HuH-7 (cell line): ENCODE measurements at regions not wholly inside any gene's neighbourhood (a gene's known extent, or its start where the extent isn't known, plus 50 kb on each side); places are given as distances from the start of the nearest gene placed in this dataset.
"Not testable (repeated sequence)": the region's sequence is repeated elsewhere in the genome, so short reads cannot be mapped to it uniquely, and the experiment has no call there.

Experiments
- DNase-seq: peaks from one replicate; pipeline ENCODE4 v3.0.0; 2011; ENCODE audit warnings: low spot score

- DNase-seq, result no peak
Observed at GRCh38 chr3:20726786-20727185, 540.8 kb upstream of the SGO1 start.

GRCh38 chr3:20724241-20724640, 538.2 kb upstream of the SGO1 start:
- DNase-seq, result no peak

GRCh38 chr3:20716425-20716824, 530.4 kb upstream of the SGO1 start:
- DNase-seq, result not testable (repeated sequence)

- DNase-seq, result no peak
Observed at GRCh38 chr3:20701641-20702040, 515.6 kb upstream of the SGO1 start.

GRCh38 chr3:20700714-20701113, 514.7 kb upstream of the SGO1 start:
- DNase-seq, result no peak

GRCh38 chr3:20698896-20699295, 512.9 kb upstream of the SGO1 start:
- no peak for DNase-seq

GRCh38 chr3:20696388-20697150, 510.6 kb upstream of the SGO1 start:
- no peak for DNase-seq

GRCh38 chr3:20692675-20693074, 506.7 kb upstream of the SGO1 start:
- DNase-seq, result no peak

GRCh38 chr3:20683910-20684309, 497.9 kb upstream of the SGO1 start:
- no peak for DNase-seq

GRCh38 chr3:20682573-20682972, 496.6 kb upstream of the SGO1 start:
- DNase-seq, result no peak

GRCh38 chr3:20680990-20681628, 495.1 kb upstream of the SGO1 start:
- no peak for DNase-seq

- no peak for DNase-seq
Observed at GRCh38 chr3:20673866-20674265, 487.9 kb upstream of the SGO1 start.

- DNase-seq, result no peak
Observed at GRCh38 chr3:20669675-20670074, 483.7 kb upstream of the SGO1 start.

- no peak for DNase-seq
Observed at GRCh38 chr3:20669184-20669583, 483.2 kb upstream of the SGO1 start.

GRCh38 chr3:20668411-20668810, 482.4 kb upstream of the SGO1 start:
- DNase-seq, result peak; percentile 36

- DNase-seq, result no peak
Observed at GRCh38 chr3:20666091-20666490, 480.1 kb upstream of the SGO1 start.

- no peak for DNase-seq
Observed at GRCh38 chr3:20658491-20658890, 472.5 kb upstream of the SGO1 start.

GRCh38 chr3:20657560-20657959, 471.6 kb upstream of the SGO1 start:
- no peak for DNase-seq

- DNase-seq, result no peak
Observed at GRCh38 chr3:20652231-20652986, 466.4 kb upstream of the SGO1 start.

GRCh38 chr3:20648921-20649381, 462.9 kb upstream of the SGO1 start:
- DNase-seq, result no peak

GRCh38 chr3:20648294-20648693, 462.3 kb upstream of the SGO1 start:
- DNase-seq, result no peak

GRCh38 chr3:20646425-20646824, 460.4 kb upstream of the SGO1 start:
- no peak for DNase-seq

GRCh38 chr3:20645340-20645739, 459.3 kb upstream of the SGO1 start:
- DNase-seq, result no peak
